ENCODE measurements at regions not wholly inside any gene's neighbourhood (a gene's known extent, or its start where the extent isn't known, plus 50 kb on each side); places are given as distances from the start of the nearest gene placed in this dataset.
"Not testable (repeated sequence)": the region's sequence is repeated elsewhere in the genome, so short reads cannot be mapped to it uniquely, and the experiment has no call there.

DNA sequence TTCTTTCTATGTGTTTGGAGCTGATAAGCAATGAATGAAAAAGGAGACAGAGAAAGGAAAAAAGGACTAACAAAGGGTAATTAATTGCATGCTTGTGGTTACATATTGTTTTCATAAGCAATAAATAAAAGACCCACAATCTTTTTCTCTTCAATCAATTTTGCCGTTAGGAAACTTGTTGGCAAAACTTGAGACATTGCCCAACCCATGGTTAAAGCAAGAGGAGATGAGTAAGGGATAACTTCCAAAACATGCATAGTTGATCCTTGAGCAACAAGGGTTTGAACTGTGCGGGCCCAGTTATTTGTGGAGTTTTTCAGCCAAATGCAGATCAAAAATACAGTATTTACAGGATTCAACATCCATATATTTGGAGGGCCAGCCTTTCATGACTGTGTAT lies 572.4 kb downstream of the AMY1C start:
- Histone ChIP-seq H3K9me3 (no peaks in the 10 kb centered on the region), H3K27me3 (replicated peaks; ENCODE audit: insufficient read depth) (no peaks in the 10 kb centered on the region), H3K4me1 (replicated peaks) (no peaks in the 10 kb centered on the region), H3K36me3 (no peaks in the 10 kb centered on the region), H3K27ac (no peak overlapping the region), H3K4me3 (no peak overlapping the region)
- intact Hi-C loops (cut with DNase I) = no loop called here
- WGBS = 69% methylated on average over 2 of the region's 2 CpGs
- no peak for DNase-seq (ENCODE audit: low spot score)
- no peak for TF ChIP-seq POLR2AphosphoS5 (IDR thresholded peaks at IDR 0.05)
- TF ChIP-seq, protein P1, sequence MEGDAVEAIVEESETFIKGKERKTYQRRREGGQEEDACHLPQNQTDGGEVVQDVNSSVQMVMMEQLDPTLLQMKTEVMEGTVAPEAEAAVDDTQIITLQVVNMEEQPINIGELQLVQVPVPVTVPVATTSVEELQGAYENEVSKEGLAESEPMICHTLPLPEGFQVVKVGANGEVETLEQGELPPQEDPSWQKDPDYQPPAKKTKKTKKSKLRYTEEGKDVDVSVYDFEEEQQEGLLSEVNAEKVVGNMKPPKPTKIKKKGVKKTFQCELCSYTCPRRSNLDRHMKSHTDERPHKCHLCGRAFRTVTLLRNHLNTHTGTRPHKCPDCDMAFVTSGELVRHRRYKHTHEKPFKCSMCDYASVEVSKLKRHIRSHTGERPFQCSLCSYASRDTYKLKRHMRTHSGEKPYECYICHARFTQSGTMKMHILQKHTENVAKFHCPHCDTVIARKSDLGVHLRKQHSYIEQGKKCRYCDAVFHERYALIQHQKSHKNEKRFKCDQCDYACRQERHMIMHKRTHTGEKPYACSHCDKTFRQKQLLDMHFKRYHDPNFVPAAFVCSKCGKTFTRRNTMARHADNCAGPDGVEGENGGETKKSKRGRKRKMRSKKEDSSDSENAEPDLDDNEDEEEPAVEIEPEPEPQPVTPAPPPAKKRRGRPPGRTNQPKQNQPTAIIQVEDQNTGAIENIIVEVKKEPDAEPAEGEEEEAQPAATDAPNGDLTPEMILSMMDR (IDR thresholded peaks at IDR 0.05) = no peak
- no peak for TF ChIP-seq POLR2A (IDR thresholded peaks at IDR 0.05)

DNA sequence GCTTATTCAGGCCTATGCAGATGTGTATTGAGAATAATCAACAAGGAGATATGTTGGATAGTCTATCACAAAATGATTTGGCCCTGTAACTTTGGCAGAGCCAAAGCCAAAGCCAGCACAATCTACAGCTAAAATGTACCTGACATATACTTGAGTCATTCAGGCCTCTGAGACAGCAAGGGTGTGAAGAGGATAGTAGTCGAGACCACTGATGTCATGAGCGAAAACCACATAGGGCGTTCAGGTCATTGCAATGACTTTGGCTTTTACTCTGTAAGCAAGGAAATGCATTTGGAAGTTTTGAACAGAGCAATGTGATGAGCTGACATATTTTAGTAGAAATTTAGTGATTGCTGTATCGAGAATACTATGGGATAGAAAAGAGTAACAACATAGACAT lies 579.6 kb downstream of the AMY1C start:
- 96% methylated on average over 4 of the region's 4 CpGs for WGBS

DNA sequence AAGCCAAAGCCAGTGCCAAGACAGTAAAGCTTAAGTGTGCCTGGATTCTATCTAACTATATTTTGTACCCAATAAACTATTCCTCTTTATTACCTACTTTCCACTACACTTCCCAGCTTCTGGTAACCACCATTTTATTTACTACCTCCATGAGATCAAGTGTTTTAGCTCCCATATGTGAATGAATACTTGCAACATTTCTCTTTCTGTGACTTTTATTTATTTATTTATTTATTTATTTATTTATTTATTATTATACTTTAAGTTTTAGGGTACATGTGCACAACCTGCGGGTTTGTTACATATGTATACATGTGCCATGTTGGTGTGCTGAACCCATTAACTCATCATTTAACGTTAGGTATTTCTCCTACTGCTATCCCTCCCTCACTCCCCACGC lies 582.1 kb downstream of the AMY1C start:
- WGBS = 65% methylated on average over 3 of the region's 3 CpGs
- Histone ChIP-seq H3K4me3 (no peak overlapping the region), H3K27me3 (replicated peaks; ENCODE audit: insufficient read depth) (no peaks in the 10 kb centered on the region), H3K27ac (no peak overlapping the region), H3K9me3 (no peaks in the 10 kb centered on the region), H3K4me1 (replicated peaks) (no peaks in the 10 kb centered on the region), H3K36me3 (no peaks in the 10 kb centered on the region)
- intact Hi-C loops (cut with DNase I) = no loop called here
- no peak for DNase-seq (ENCODE audit: low spot score)
- no peak for TF ChIP-seq POLR2AphosphoS5 (IDR thresholded peaks at IDR 0.05)

More for the DNA sequence above, 579.6 kb downstream of the AMY1C start:
- Histone ChIP-seq H3K9me3 (no peaks in the 10 kb centered on the region), H3K4me3 (no peak overlapping the region), H3K27me3 (replicated peaks; ENCODE audit: insufficient read depth) (no peaks in the 10 kb centered on the region), H3K27ac (no peak overlapping the region), H3K4me1 (replicated peaks) (no peaks in the 10 kb centered on the region), H3K36me3 (no peaks in the 10 kb centered on the region)
- intact Hi-C loops (cut with DNase I) = no loop called here
- TF ChIP-seq POLR2AphosphoS5 (IDR thresholded peaks at IDR 0.05) (no peak), POLR2A (IDR thresholded peaks at IDR 0.05) (no peak)
- TF ChIP-seq, protein P1 (IDR thresholded peaks at IDR 0.05) = no peak
- no peak for DNase-seq (ENCODE audit: low spot score)

DNA sequence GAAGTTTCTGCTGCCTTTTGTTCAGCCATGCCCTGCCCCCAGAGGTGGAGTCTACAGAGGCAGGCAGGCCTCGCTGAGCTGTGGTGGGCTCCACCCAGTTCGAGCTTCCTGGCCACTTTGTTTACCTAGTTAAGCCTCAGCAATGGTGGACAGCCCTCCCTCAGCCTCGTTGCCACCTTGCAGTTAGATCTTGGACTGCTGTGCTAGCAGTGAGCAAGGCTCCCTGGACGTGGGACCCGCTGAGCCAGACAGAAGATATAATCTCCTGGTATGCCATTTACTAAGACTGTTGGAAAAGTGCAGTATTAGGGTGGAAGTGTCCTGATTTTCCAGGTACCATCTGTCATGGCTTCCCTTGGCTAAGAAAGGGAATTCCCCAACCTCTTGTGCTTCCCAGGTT lies 588.2 kb downstream of the AMY1C start:
- intact Hi-C loops (cut with DNase I); DNase-seq (ENCODE audit: low spot score); H3K4me1 ChIP-seq (replicated peaks); H3K9me3 ChIP-seq; H3K36me3 ChIP-seq; H3K4me3 ChIP-seq; H3K27ac ChIP-seq; H3K27me3 ChIP-seq (replicated peaks; ENCODE audit: insufficient read depth): not testable (repeated sequence)
- WGBS = 73% methylated on average over 5 of the region's 5 CpGs

DNA sequence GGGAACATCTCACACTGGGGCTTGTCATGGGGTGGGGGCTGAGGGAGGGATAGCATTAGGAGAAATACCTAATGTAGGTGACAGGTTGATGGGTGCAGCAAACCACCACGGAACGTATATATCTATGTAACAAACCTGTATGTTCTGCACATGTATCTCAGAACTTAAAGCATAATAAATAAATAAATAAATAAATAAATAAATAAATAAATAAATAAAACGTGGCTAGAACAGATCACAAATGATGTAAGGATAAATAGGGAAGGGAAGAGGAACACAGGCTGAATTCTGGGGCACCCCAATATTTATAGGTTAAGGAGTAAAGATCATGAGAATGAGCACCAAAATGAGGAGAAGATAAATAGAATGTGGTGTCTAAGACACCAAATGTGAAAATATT lies 592.2 kb downstream of the AMY1C start:
- DNase-seq (ENCODE audit: low spot score) = no peak
- Histone ChIP-seq H3K27me3 (replicated peaks; ENCODE audit: insufficient read depth) (no peaks in the 10 kb centered on the region), H3K4me1 (replicated peaks) (no peaks in the 10 kb centered on the region), H3K27ac (no peak overlapping the region), H3K9me3 (no peaks in the 10 kb centered on the region), H3K4me3 (no peak overlapping the region), H3K36me3 (no peaks in the 10 kb centered on the region)
- 68% methylated on average over 3 of the region's 3 CpGs for whole genome bisulfite sequencing
- intact Hi-C loops (cut with DNase I) = no loop called here
- TF ChIP-seq, protein P1 (IDR thresholded peaks at IDR 0.05) = no peak
- no peak for TF ChIP-seq POLR2AphosphoS5 (IDR thresholded peaks at IDR 0.05)
- TF ChIP-seq POLR2A (IDR thresholded peaks at IDR 0.05) = no peak

DNA sequence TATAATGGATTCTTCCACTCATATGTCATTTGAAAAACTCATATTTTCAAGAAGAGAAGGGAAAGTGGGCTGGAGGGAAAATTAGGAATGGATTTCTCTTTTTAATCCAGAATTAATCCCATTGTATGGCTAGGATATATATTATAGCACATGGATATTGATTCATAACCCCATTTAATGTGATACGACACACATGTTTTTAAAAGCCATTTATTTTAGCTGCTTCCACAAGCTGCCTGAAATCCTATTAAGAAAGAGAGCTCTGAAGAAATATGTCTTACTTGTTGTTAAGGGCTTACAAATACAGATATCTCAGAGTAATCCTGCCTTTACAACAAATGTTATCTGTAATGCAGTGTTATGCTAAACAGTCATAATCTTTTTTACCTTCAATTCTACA lies 598.6 kb downstream of the AMY1C start:
- Histone ChIP-seq H3K4me3 (no peak overlapping the region), H3K9me3 (no peaks in the 10 kb centered on the region), H3K36me3 (no peaks in the 10 kb centered on the region), H3K4me1 (replicated peaks) (no peaks in the 10 kb centered on the region), H3K27ac (no peak overlapping the region), H3K27me3 (replicated peaks; ENCODE audit: insufficient read depth) (no peaks in the 10 kb centered on the region)
- 77% methylated on average over 1 of the region's 1 CpG for WGBS
- intact Hi-C loops (cut with DNase I) = no loop called here
- no peak for DNase-seq (ENCODE audit: low spot score)
- TF ChIP-seq, protein P1 (IDR thresholded peaks at IDR 0.05) = no peak
- TF ChIP-seq POLR2A (IDR thresholded peaks at IDR 0.05) (no peak), POLR2AphosphoS5 (IDR thresholded peaks at IDR 0.05) (no peak)
